IPS DF 19.7 (cell line): ENCODE measurements at regions not wholly inside any gene's neighbourhood (a gene's known extent, or its start where the extent isn't known, plus 50 kb on each side); places are given as distances from the start of the nearest gene placed in this dataset.

ENCODE experiments used
- DNase-seq: peaks from one replicate; pipeline ENCODE4 v3.0.0-alpha.2; 2013; ENCODE audit warnings: low read depth, low spot score

- DNase-seq, result no peak
Observed at GRCh38 chr1:218712677-218713076, 367.5 kb downstream of the TGFB2 start.

GRCh38 chr1:218715961-218716669, 371.0 kb downstream of the TGFB2 start:
- no peak for DNase-seq

DNA sequence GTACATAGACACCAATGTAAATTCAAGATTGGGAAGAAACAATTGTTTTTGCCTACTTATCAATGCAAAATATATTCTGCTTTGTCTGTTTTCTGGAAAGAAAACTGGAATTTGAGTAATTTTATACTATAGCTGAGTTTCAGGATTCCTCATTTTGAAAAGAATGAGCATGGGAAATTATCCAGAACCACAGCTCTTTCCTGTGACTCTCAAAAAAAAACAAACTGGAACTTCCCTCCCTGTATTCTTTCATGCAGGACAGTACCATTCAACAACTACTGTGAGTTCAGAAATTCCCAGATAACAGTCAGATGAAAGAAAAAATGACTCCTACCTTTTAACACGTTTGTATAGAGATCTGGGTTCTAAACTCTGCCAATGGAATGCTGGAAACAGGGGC, 372.4 kb downstream of the TGFB2 start:
- DNase-seq, result no peak

GRCh38 chr1:218718206-218718605, 373.1 kb downstream of the TGFB2 start:
- DNase-seq, result no peak

GRCh38 chr1:218718977-218719376, 373.8 kb downstream of the TGFB2 start:
- DNase-seq, result no peak

DNA sequence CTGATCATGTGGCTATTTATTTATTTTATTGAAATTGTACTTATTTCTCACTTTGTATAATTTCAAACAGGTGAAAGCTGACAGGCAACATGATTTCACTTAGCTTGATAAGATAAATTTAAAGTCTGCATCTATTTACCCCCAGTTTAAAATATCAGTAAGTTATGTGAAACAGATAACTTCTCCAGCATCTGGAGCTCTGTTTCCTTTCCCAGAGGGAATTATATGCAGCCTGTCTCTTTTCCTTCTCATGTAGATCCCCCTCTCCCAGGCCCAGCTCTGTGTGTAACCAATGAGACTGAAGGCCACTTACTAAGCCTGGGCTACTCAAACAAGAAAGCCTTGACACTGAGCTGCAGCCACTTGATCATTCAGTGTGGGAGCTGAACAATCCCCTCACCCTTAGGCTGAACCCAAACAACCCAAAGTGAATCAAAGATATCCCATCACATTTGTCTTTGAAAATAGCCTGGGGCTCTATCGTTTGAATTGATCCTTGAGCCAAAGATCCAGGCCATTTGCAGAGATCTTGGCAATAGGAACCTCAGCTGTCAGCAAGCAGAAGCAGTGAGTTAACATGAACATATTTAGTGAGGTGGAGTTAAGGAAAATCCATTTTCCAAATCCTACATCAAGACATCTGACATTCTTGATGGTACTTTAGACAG, 383.9 kb downstream of the TGFB2 start:
- DNase-seq, result no peak

GRCh38 chr1:218735436-218736032, 390.4 kb downstream of the TGFB2 start:
- no peak for DNase-seq

DNA sequence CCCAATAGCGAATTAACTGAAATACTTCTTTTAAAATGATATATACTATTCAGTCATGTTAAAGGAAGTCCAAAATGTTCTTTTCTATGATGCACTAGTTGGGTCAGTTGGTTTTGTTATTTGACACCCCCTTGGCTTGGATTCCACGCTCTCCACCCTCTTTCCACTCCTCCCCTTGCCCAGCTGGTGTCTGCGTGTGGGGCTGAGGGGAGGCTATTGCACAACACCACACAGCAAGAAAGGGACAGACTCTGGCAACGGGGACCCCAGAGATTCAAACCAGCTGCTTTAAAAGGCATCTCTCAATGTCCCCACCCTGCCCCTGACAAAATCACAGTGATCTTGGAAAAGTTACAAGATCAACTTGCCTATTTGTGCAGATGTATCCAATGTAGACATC, 394.3 kb downstream of the TGFB2 start:
- no peak for DNase-seq

DNA sequence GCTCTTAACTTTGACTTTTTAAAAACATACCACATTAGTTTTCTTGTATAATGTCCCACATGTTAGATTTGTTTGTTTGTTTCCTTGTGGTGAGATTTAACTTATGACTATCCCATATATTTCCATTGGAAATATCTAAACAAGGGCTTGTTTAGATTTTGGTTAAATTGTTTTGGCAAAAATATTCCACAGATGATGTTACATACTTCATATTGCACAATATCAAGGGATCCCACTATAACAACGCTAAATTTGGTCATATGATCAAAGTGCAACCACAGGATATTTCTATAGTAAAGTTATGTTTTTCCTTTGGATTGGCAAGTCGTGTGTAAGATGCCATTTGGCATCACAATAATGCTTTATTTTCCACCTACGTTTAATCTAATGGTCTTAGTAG, 396.7 kb downstream of the TGFB2 start:
- DNase-seq, result no peak

GRCh38 chr1:218742467-218743262, 397.5 kb downstream of the TGFB2 start:
- DNase-seq, result no peak

DNA sequence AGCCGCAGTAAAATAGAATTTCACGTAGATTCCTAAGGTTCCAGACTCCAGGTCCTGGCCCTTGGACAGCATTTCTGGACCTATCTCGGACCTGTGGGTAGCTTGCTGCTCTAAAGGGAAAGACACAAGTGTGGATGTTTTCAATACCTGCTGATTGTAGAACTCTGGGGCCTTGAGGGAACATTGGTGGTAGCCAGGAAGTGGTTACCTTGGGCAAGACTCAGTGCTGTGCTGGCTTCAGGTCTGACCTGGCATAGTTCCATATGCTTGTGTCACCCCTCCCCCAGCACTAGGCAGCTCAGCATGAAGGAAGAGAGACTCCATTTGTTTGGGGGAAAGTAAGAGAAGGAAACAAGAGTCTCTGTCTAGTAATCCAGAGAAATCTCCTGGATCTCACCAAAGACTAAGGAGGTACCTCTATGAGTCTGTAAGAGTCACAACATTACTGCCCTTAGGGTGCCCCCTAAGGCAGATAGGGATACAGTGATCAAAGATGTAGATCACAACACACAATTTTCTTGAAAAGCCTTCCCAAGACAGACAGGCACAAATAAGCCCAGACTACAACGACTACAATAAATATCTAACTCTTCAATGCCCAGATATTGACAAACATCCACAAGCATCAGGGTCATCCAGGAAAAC, 398.8 kb downstream of the TGFB2 start:
- DNase-seq, result no peak

DNA sequence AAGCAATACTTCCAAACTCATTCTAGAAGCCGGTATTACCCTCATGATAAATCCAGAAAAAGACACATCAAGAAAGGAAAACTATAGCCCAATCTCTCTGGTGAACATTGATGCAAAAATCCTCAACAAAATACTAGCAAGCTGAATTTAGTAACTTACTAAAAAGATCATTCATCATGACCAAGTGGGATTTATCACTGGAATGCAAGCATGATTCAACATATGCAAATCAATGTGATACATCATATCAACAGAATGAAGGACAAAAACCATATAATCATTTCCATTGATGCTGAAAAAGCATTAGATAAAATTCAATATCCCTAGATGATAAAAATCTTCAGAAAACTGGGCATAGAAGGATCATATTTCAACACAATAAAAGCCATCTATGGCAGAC, 402.9 kb downstream of the TGFB2 start:
- DNase-seq, result no peak

GRCh38 chr1:218750216-218750970, 405.3 kb downstream of the TGFB2 start:
- no peak for DNase-seq

DNA sequence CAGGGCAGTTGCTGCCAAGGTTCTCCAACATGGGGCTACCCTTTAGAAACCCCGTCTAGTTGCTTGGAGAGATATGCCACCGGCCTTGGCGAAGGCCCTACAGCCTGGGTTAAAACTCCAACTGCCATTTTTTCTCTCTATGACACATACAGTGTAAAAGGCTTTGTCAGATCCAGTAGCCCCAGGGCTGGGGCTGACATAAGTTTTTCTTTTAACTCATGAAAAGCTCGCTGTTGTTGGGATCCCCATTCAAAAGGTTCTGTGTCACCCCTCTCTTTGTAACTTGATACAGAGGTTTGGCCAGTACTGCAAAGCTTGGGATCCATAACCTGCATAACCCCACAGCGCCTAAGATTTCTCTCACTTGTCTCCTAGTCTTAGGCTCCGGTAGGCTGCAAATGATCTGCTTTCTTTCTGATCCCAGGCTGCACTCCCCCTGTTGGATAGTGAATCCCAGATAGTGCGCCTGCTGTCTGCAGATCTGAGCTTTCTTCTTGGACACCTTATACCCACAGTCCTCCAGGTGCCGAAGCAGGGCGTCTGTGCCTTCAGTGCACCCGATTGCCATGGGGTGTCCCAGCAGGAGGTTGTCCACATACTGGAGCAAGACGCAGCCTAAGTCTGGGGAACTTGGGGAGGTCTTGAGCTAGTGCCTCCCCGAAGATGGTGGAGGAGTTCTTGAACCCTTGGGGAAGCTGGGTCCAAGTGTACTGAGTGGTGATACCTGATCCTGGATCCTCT, 406.2 kb downstream of the TGFB2 start:
- no peak for DNase-seq

GRCh38 chr1:218752126-218752525, 407.0 kb downstream of the TGFB2 start:
- no peak for DNase-seq

DNA sequence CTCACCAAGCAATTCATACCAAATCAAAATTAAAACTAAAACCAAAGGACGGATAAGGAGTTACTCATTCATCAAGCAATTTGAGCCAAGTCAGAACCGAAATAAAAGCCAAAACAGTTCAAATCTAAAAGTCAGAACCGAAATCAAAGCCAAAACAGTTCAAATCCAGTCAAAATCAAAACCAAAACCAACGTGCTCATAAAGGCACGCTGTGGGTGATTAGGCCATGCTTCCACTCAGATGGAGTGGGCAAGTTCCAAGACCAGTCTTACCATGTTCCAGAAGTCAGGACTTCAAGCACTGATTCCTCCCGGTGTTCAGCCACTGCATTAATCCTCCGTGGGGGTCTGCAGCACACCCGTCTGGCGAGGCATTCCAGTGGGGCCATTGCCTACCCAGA, 409.3 kb downstream of the TGFB2 start:
- no peak for DNase-seq

- no peak for DNase-seq
Observed at GRCh38 chr1:218755128-218755527, 410.0 kb downstream of the TGFB2 start.

GRCh38 chr1:218759795-218760194, 413.9 kb upstream of the LYPLAL1 start:
- DNase-seq, result no peak

- DNase-seq, result no peak
Observed at GRCh38 chr1:218760601-218761570, 412.8 kb upstream of the LYPLAL1 start.
